HepG2 (cell line): ENCODE measurements at regions not wholly inside any gene's neighbourhood (a gene's known extent, or its start where the extent isn't known, plus 50 kb on each side); places are given as distances from the start of the nearest gene placed in this dataset.

Experiments
- MAFK ChIP-seq, 2 experiments: IDR thresholded peaks in 1 of 2; conservative IDR thresholded peaks in 1 of 2; 2 replicates each; pipeline ENCODE4 v1.6.1; 2011; ENCODE audit warnings: improper control_type of control experiment in 2 of 2, low read length in 2 of 2
- NFYC ChIP-seq: IDR thresholded peaks from 2 replicates; pipeline ENCODE4 v1.6.1; 2016; ENCODE audit warnings: missing genetic modification reagents, missing compliant biosample characterization
- POLR2A ChIP-seq, 2 experiments: IDR thresholded peaks; 2 replicates each; pipeline ENCODE4 v1.6.1; 2011; ENCODE audit warnings: low read depth in 2 of 2, low read length in 2 of 2, mild to moderate bottlenecking in 1 of 2, moderate library complexity in 1 of 2; ENCODE audit not compliant: insufficient read depth in 1 of 2
- SMARCE1 ChIP-seq: fragments of 450-650 bp; IDR thresholded peaks from 2 replicates; pipeline ENCODE4 v1.6.1; 2017; ENCODE audit warnings: borderline replicate concordance
- ZFP36L1 ChIP-seq: sonication (generic); formaldehyde crosslinking; IDR thresholded peaks from 2 replicates; pipeline ENCODE4 v1.8.0; 2022; ENCODE audit warnings: mild to moderate bottlenecking, missing genetic modification reagents, moderate library complexity
- ZNF563 ChIP-seq: sonication (generic); formaldehyde crosslinking; IDR thresholded peaks from 2 replicates; pipeline ENCODE4 v1.8.0; 2022; ENCODE audit warnings: mild to moderate bottlenecking, moderate library complexity, missing genetic modification reagents
- TF ChIP-seq, protein P1 (sequence below): sonication (generic); formaldehyde crosslinking; IDR thresholded peaks from 2 replicates; pipeline ENCODE4 v1.4.0; 2020; ENCODE audit warnings: missing genetic modification reagents, borderline replicate concordance
- TF ChIP-seq, protein P2 (sequence below): sonication (generic); formaldehyde crosslinking; IDR thresholded peaks from 2 replicates; pipeline ENCODE4 v1.8.1; 2023; ENCODE audit warnings: mild to moderate bottlenecking, missing genetic modification reagents
- TF ChIP-seq, protein P3 (sequence below): sonication (generic); formaldehyde crosslinking; IDR thresholded peaks from 2 replicates; pipeline ENCODE4 v1.4.0; 2020; ENCODE audit warnings: missing genetic modification reagents

DNA sequence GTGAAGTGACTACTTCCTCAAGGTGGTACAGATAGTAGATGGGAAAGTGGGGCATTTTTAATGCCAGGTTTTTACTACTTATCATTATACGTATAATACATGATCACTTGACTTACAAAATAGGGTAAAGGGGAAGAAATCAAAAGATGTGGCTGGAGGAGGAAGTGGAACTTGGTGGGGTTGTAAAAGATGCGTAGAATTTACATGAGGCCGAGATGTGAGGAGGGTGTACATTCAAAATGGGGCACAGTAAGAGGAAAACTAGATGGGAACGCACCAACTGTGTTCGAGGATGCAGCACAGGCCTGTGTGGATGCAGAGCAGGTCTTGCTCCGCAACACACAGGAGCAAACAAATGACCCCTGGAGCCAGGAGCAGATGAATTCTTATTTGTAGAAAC is 403.3 kb downstream of the TXNL1 start:
- TF ChIP-seq POLR2A (IDR thresholded peaks at IDR 0.05; ENCODE audit: insufficient read depth in 1 of 2, low read depth in 2 of 2, low read length in 2 of 2) (no peak), SMARCE1 (no peak), ZFP36L1 (no peak), ZNF563 (CRISPR knock-in tag) (no peak), NFYC (CRISPR knock-in tag) (no peak), MAFK (conservative IDR thresholded peaks at IDR 0.05 in 1 of 2, IDR thresholded peaks at IDR 0.05 in 1 of 2; ENCODE audit: low read length in 2 of 2) (no peak)
- TF ChIP-seq, protein P1, sequence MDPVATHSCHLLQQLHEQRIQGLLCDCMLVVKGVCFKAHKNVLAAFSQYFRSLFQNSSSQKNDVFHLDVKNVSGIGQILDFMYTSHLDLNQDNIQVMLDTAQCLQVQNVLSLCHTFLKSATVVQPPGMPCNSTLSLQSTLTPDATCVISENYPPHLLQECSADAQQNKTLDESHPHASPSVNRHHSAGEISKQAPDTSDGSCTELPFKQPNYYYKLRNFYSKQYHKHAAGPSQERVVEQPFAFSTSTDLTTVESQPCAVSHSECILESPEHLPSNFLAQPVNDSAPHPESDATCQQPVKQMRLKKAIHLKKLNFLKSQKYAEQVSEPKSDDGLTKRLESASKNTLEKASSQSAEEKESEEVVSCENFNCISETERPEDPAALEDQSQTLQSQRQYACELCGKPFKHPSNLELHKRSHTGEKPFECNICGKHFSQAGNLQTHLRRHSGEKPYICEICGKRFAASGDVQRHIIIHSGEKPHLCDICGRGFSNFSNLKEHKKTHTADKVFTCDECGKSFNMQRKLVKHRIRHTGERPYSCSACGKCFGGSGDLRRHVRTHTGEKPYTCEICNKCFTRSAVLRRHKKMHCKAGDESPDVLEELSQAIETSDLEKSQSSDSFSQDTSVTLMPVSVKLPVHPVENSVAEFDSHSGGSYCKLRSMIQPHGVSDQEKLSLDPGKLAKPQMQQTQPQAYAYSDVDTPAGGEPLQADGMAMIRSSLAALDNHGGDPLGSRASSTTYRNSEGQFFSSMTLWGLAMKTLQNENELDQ, result no peak
- TF ChIP-seq, protein P2, sequence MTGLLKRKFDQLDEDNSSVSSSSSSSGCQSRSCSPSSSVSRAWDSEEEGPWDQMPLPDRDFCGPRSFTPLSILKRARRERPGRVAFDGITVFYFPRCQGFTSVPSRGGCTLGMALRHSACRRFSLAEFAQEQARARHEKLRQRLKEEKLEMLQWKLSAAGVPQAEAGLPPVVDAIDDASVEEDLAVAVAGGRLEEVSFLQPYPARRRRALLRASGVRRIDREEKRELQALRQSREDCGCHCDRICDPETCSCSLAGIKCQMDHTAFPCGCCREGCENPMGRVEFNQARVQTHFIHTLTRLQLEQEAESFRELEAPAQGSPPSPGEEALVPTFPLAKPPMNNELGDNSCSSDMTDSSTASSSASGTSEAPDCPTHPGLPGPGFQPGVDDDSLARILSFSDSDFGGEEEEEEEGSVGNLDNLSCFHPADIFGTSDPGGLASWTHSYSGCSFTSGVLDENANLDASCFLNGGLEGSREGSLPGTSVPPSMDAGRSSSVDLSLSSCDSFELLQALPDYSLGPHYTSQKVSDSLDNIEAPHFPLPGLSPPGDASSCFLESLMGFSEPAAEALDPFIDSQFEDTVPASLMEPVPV (CRISPR knock-in tag), result no peak
- TF ChIP-seq, protein P3, sequence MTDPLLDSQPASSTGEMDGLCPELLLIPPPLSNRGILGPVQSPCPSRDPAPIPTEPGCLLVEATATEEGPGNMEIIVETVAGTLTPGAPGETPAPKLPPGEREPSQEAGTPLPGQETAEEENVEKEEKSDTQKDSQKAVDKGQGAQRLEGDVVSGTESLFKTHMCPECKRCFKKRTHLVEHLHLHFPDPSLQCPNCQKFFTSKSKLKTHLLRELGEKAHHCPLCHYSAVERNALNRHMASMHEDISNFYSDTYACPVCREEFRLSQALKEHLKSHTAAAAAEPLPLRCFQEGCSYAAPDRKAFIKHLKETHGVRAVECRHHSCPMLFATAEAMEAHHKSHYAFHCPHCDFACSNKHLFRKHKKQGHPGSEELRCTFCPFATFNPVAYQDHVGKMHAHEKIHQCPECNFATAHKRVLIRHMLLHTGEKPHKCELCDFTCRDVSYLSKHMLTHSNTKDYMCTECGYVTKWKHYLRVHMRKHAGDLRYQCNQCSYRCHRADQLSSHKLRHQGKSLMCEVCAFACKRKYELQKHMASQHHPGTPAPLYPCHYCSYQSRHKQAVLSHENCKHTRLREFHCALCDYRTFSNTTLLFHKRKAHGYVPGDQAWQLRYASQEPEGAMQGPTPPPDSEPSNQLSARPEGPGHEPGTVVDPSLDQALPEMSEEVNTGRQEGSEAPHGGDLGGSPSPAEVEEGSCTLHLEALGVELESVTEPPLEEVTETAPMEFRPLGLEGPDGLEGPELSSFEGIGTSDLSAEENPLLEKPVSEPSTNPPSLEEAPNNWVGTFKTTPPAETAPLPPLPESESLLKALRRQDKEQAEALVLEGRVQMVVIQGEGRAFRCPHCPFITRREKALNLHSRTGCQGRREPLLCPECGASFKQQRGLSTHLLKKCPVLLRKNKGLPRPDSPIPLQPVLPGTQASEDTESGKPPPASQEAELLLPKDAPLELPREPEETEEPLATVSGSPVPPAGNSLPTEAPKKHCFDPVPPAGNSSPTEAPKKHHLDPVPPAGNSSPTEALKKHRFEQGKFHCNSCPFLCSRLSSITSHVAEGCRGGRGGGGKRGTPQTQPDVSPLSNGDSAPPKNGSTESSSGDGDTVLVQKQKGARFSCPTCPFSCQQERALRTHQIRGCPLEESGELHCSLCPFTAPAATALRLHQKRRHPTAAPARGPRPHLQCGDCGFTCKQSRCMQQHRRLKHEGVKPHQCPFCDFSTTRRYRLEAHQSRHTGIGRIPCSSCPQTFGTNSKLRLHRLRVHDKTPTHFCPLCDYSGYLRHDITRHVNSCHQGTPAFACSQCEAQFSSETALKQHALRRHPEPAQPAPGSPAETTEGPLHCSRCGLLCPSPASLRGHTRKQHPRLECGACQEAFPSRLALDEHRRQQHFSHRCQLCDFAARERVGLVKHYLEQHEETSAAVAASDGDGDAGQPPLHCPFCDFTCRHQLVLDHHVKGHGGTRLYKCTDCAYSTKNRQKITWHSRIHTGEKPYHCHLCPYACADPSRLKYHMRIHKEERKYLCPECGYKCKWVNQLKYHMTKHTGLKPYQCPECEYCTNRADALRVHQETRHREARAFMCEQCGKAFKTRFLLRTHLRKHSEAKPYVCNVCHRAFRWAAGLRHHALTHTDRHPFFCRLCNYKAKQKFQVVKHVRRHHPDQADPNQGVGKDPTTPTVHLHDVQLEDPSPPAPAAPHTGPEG (CRISPR knock-in tag), result no peak
